ENCODE measurements at regions not wholly inside any gene's neighbourhood (a gene's known extent, or its start where the extent isn't known, plus 50 kb on each side); places are given as distances from the start of the nearest gene placed in this dataset.
"Not testable (repeated sequence)": the region's sequence is repeated elsewhere in the genome, so short reads cannot be mapped to it uniquely, and the experiment has no call there.

DNA sequence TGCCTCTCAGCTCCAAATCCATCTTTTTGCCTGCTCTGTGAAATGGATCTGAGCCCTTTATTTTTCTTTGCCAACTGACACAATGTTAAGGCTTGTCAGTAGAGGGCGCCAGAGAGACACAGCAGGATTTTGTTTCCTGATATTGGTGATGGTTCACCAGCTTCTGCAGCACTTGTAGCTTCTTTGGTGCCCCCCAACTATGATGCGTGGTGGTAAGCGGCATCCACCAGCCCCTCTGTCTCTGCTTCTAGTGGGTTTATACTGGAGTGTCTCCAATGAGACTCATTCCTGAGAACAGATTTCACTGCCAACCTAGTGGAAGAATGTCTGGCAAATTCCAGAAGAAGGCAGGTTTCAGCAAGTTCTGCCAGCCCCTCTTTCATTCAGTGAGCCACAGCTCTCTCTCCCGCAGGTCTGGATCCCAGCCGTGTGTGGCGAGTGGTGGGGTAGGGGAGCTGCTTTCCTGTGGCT, 471.9 kb upstream of the FRG2C start:
- WGBS, 2 donors: 42 to 64% methylated on average over 6 of the region's 6 CpGs
- DNase-seq (ENCODE audit: low spot score in 2 of 2): no peak
- H3K4me3 ChIP-seq (ENCODE audit: low read depth, poor library complexity, severe bottlenecking): no peak overlapping the region
- intact Hi-C loops (cut with DNase I; ENCODE audit: low total_unique reads): no loop called here
- TF ChIP-seq CTCF (IDR thresholded peaks at IDR 0.05): peak in 1 of 3 donors; percentile 45
- TF ChIP-seq POLR2A (IDR thresholded peaks at IDR 0.05): no peak

GRCh38 chr3:75193797-75194196, 470.3 kb upstream of the FRG2C start:
- H3K4me3 ChIP-seq (ENCODE audit: low read depth, poor library complexity, severe bottlenecking): no peak overlapping the region
- intact Hi-C loops (cut with DNase I; ENCODE audit: low total_unique reads): no loop called here
- TF ChIP-seq POLR2A (IDR thresholded peaks at IDR 0.05) (no peak), CTCF (IDR thresholded peaks at IDR 0.05) (no peak)
- 30 to 37% methylated on average over 4 of the region's 4 CpGs for WGBS, 2 donors
- no peak for DNase-seq (ENCODE audit: low spot score in 2 of 2)

GRCh38 chr3:75214332-75214731, 449.8 kb upstream of the FRG2C start:
- DNase-seq (ENCODE audit: low spot score in 2 of 2); H3K4me3 ChIP-seq (ENCODE audit: low read depth, poor library complexity, severe bottlenecking); intact Hi-C loops (cut with DNase I; ENCODE audit: low total_unique reads): not testable (repeated sequence)
- 95% methylated on average over 22 of the region's 22 CpGs for WGBS, 2 donors

DNA sequence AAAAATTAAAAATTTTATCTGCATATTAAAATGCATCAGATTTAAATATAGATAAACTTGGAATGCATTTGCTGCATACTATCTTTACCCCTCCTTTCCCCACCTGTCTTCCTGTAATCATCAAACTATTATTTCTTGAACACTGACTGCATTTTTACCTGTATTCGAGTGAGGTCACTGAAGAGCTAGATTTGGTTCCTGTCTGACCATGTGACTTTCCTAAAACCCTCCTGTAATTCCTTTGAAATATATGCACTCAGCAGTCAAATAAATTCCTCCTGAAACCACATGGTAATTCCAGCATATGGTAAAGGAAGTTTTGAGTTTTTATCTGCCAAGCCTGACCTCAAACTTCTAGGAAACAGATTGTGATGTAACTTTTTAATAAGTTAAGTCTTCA, 445.6 kb upstream of the FRG2C start:
- no peak for DNase-seq (ENCODE audit: low spot score in 2 of 2)
- intact Hi-C loops (cut with DNase I; ENCODE audit: low total_unique reads): no loop called here
- TF ChIP-seq POLR2A (IDR thresholded peaks at IDR 0.05) (no peak), CTCF (IDR thresholded peaks at IDR 0.05) (no peak)
- no peak overlapping the region for H3K4me3 ChIP-seq (ENCODE audit: low read depth, poor library complexity, severe bottlenecking)
- 27 to 38% methylated on average over 1 of the region's 1 CpG for WGBS, 2 donors

DNA sequence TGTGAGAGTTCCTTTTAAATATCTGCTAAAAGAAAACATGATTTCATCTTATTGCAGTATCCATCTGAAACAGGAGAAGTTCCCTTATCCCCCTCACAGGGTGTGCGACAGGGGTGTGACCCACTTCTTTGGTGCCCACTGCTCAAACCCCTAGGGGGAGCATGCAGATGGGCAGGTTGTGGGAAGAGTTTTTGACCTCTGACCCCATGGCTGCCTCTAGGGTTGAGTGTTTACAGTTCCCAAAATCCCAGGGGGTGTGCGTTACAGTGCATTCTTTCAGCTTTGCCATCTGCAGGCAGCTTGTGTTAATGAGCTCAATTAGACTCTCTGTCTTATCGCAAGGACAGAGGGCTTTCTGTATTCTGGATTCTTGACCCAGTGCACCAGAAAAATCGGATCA, 443.2 kb upstream of the FRG2C start:
- no peak for TF ChIP-seq POLR2A (IDR thresholded peaks at IDR 0.05)
- TF ChIP-seq CTCF (IDR thresholded peaks at IDR 0.05): no peak
- DNase-seq (ENCODE audit: low spot score in 2 of 2): no peak
- no peak overlapping the region for H3K4me3 ChIP-seq (ENCODE audit: low read depth, poor library complexity, severe bottlenecking)
- intact Hi-C loops (cut with DNase I; ENCODE audit: low total_unique reads): no loop called here
- WGBS, 2 donors: 64 to 67% methylated on average over 4 of the region's 4 CpGs

DNA sequence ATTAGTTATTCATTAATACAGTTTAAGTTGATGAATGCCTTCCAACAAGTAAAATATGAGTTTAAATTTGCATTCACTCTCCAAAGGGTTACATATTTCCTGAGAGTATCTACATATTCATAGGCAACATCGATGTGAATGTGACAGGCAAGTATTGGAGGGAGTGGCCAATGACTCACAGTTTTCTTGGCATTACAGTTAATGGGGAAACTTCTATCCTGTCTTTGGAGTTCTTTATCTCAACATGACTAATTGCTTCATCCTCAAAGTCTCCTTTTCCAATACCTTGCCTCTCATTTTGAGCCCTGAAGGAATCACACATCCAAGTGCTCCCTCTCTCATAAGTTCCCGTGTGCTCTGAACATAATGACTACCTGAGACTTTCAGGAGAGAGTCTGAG, 439.7 kb upstream of the FRG2C start:
- H3K4me3 ChIP-seq (ENCODE audit: low read depth, poor library complexity, severe bottlenecking): no peak overlapping the region
- intact Hi-C loops (cut with DNase I; ENCODE audit: low total_unique reads): no loop called here
- no peak for TF ChIP-seq POLR2A (IDR thresholded peaks at IDR 0.05)
- no peak for TF ChIP-seq CTCF (IDR thresholded peaks at IDR 0.05)
- no peak for DNase-seq (ENCODE audit: low spot score in 2 of 2)
- 16 to 27% methylated on average over 2 of the region's 2 CpGs for WGBS, 2 donors
